PC-3 (cell line): ENCODE measurements at regions not wholly inside any gene's neighbourhood (a gene's known extent, or its start where the extent isn't known, plus 50 kb on each side); places are given as distances from the start of the nearest gene placed in this dataset.

Experiments used
- ATAC-seq: fragments of 200-7000 bp; cut with Tn5 transposase; 2 replicates; pipeline ENCODE4 v1.9.1; 2020; ENCODE audit warnings: mild to moderate bottlenecking, moderate library complexity
- BruUV-seq: library from RNA; stranded (reverse); fragments of 400-500 nt; replicated peaks from 2 replicates; lab custom pipeline; 2021; lab: Mats Ljungman, UMichigan
- CTCF ChIA-PET: fragments of 300-600 bp; sonication (Branson Sonifier 250); formaldehyde crosslinking; loops from one replicate; lab custom pipeline; 2022; ENCODE audit warnings: antibody characterized with exemption; lab: Charles Lee
- POLR2A ChIA-PET: fragments of 300-600 bp; sonication (Branson Sonifier 250); formaldehyde crosslinking; loops from one replicate; lab custom pipeline; 2022; ENCODE audit warnings: antibody characterized with exemption; ENCODE audit not compliant: unreplicated experiment; lab: Charles Lee
- DNase-seq: peaks from one replicate; pipeline ENCODE4 v3.0.0-alpha.2; 2015
- H2AFZ ChIP-seq: fragments of 300-600 bp; sonication (generic); 2 replicates; pipeline ENCODE4 v1.6.0; 2016; ENCODE audit warnings: antibody characterized with exemption, low read length
- H3F3A ChIP-seq: fragments of 300-600 bp; sonication (generic); one replicate; pipeline ENCODE4 v1.6.0; 2017; ENCODE audit warnings: antibody characterized with exemption, low read length, control low read depth, mild to moderate bottlenecking; ENCODE audit not compliant: unreplicated experiment
- H3K27ac ChIP-seq: fragments of 300-600 bp; sonication (generic); 2 replicates; pipeline ENCODE4 v1.5.1; 2016; ENCODE audit warnings: mild to moderate bottlenecking, low read length
- H3K27me3 ChIP-seq: fragments of 300-600 bp; sonication (generic); 2 replicates; pipeline ENCODE4 v1.6.1; 2016; ENCODE audit warnings: low read length, mixed read lengths
- H3K36me3 ChIP-seq: fragments of 300-600 bp; sonication (generic); 2 replicates; pipeline ENCODE4 v1.6.1; 2016; ENCODE audit warnings: low read depth, mixed run types, low read length, mixed read lengths
- H3K4me1 ChIP-seq: fragments of 300-600 bp; sonication (generic); 2 replicates; pipeline ENCODE4 v1.5.1; 2016; ENCODE audit warnings: low read length; ENCODE audit not compliant: insufficient read depth
- H3K4me2 ChIP-seq: fragments of 300-600 bp; sonication (generic); 2 replicates; pipeline ENCODE4 v1.6.0; 2016; ENCODE audit warnings: low read length
- H3K4me3 ChIP-seq: fragments of 300-600 bp; sonication (generic); 2 replicates; pipeline ENCODE4 v1.5.1; 2016; ENCODE audit warnings: mild to moderate bottlenecking, low read length, mixed read lengths
- H3K79me2 ChIP-seq: fragments of 300-600 bp; sonication (generic); 2 replicates; pipeline ENCODE4 v1.6.1; 2017; ENCODE audit warnings: low read length, mixed read lengths
- H3K9ac ChIP-seq: fragments of 300-600 bp; sonication (generic); 2 replicates; pipeline ENCODE4 v1.6.0; 2016; ENCODE audit warnings: mild to moderate bottlenecking, low read length
- H3K9me2 ChIP-seq: fragments of 300-600 bp; sonication (generic); replicated peaks from 2 replicates; pipeline ENCODE4 v1.6.1; 2016; ENCODE audit warnings: mixed run types, low read length, mixed read lengths
- H3K9me3 ChIP-seq: fragments of 300-600 bp; sonication (generic); 2 replicates; pipeline ENCODE4 v1.6.1; 2016; ENCODE audit warnings: low read length, mixed read lengths
- H4K20me1 ChIP-seq: fragments of 300-600 bp; sonication (generic); 2 replicates; pipeline ENCODE4 v1.6.1; 2016; ENCODE audit warnings: low read length, mixed read lengths
- CTCF ChIP-seq: fragments of 300-600 bp; sonication (generic); conservative IDR thresholded peaks from 2 replicates; pipeline ENCODE4 v1.5.1; 2017; ENCODE audit warnings: antibody characterized with exemption, low read depth, mild to moderate bottlenecking, low read length
- EZH2 ChIP-seq: fragments of 300-600 bp; sonication (generic); IDR thresholded peaks from one replicate; pipeline ENCODE4 v1.6.1; 2017; ENCODE audit warnings: antibody characterized with exemption, mild to moderate bottlenecking, low read length; ENCODE audit not compliant: unreplicated experiment
- EZH2phosphoT487 ChIP-seq: fragments of 300-600 bp; sonication (generic); IDR thresholded peaks from 2 replicates; pipeline ENCODE4 v1.6.1; 2018; ENCODE audit warnings: mild to moderate bottlenecking, antibody characterized with exemption, low read length, borderline replicate concordance
- intact Hi-C: fragments of 100-400 bp; cut with micrococcal nuclease; formaldehyde crosslinking; loops from 2 replicates; pipeline ENCODE4 v1.9.0; 2023

- POLR2A ChIA-PET, result no interaction called here
- Histone ChIP-seq H4K20me1 (no peaks in the 10 kb centered on the region), H3F3A (peaks cover 11% of the 10 kb centered on the region), H3K36me3 (no peaks in the 10 kb centered on the region), H3K9me3 (no peaks in the 10 kb centered on the region), H3K9me2 (no peaks in the 10 kb centered on the region), H3K4me1 (peaks cover 77% of the 10 kb centered on the region), H3K9ac (peak overlapping the region; percentile 73), H3K27ac (peak overlapping the region; percentile 97), H3K4me3 (no peak overlapping the region), H2AFZ (peak overlapping the region; percentile 18; the same call in 1 of the 2 replicates), H3K4me2 (peak overlapping the region; percentile 51), H3K27me3 (no peaks in the 10 kb centered on the region), H3K79me2 (no peaks in the 10 kb centered on the region)
- CTCF ChIA-PET, result no interaction called here
- TF ChIP-seq EZH2 (no peak), EZH2phosphoT487 (no peak), CTCF (no peak)
- ATAC-seq (peak; percentile 72), DNase-seq (peak; percentile 90)
- intact Hi-C loops, result loop anchor here (1.0 to 10.0 kb wide), 3 partner anchors 20 to 235 kb away; no protein-coding TSS in a partner anchor
- BruUV-seq, result no TSS peak
These were observed 181.6 kb downstream of the ABHD5 start for GRCh38 chr3:43872301-43872700.

DNA sequence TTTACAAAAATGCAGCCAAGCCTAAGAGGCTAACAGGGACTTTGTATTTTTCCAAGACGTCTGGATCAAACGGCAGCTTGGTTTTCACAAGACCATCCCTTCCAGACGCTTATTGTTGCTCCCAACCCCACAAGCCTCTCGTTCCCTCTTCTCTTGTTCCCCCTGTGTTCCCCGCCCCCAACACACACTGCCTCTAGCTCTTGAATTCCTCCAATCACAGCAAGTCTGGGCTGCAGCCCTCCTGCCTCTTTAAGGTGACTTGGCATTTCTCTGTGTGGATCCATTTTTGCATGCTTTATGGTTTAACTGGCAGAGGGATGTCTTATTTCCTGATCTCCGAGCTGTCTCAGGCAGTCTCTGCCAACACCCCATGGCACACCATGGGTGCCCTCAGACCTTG, 182.2 kb downstream of the ABHD5 start:
- ATAC-seq (no peak), DNase-seq (peak; percentile 54)
- Histone ChIP-seq H2AFZ (peak overlapping the region; percentile 18), H3K4me2 (peak overlapping the region; percentile 51; the same call in 1 of the 2 replicates), H3K9ac (peak overlapping the region; percentile 66), H3K9me2 (no peaks in the 10 kb centered on the region), H3K9me3 (no peaks in the 10 kb centered on the region), H3K4me1 (peaks cover 71% of the 10 kb centered on the region), H4K20me1 (no peaks in the 10 kb centered on the region), H3K79me2 (no peaks in the 10 kb centered on the region), H3K27me3 (no peaks in the 10 kb centered on the region), H3F3A (peaks cover 11% of the 10 kb centered on the region), H3K36me3 (no peaks in the 10 kb centered on the region), H3K4me3 (no peak overlapping the region), H3K27ac (peak overlapping the region; percentile 97)
- ChIA-PET CTCF (no interaction called here), POLR2A (no interaction called here)
- TF ChIP-seq EZH2phosphoT487 (no peak), CTCF (no peak), EZH2 (no peak)
- intact Hi-C loops, result loop anchor here (1.0 to 10.0 kb wide), 3 partner anchors 21 to 234 kb away; no protein-coding TSS in a partner anchor
- no TSS peak for BruUV-seq

GRCh38 chr3:43873723-43874122, 183.0 kb downstream of the ABHD5 start:
- Histone ChIP-seq H3K27ac (peak overlapping the region; percentile 97), H3K4me3 (no peak overlapping the region), H3K79me2 (no peaks in the 10 kb centered on the region), H3K4me1 (peaks cover 64% of the 10 kb centered on the region), H2AFZ (no peak overlapping the region), H3K9me2 (no peaks in the 10 kb centered on the region), H3K4me2 (peak overlapping the region; percentile 51; the same call in 1 of the 2 replicates), H3K36me3 (no peaks in the 10 kb centered on the region), H3K9me3 (no peaks in the 10 kb centered on the region), H4K20me1 (no peaks in the 10 kb centered on the region), H3K27me3 (no peaks in the 10 kb centered on the region), H3K9ac (peak overlapping the region; percentile 66), H3F3A (peaks cover 11% of the 10 kb centered on the region)
- CTCF ChIA-PET, result no interaction called here
- ATAC-seq, result no peak
- POLR2A ChIA-PET, result no interaction called here
- no TSS peak for BruUV-seq
- TF ChIP-seq EZH2phosphoT487, result no peak
- TF ChIP-seq CTCF, result no peak
- TF ChIP-seq EZH2, result no peak
- intact Hi-C loops, result loop anchor here (5.0 to 10.0 kb wide), 2 partner anchors 81 to 234 kb away; no protein-coding TSS in a partner anchor
- DNase-seq, result no peak
